ENCODE measurements at regions not wholly inside any gene's neighbourhood (a gene's known extent, or its start where the extent isn't known, plus 50 kb on each side); places are given as distances from the start of the nearest gene placed in this dataset.

DNA sequence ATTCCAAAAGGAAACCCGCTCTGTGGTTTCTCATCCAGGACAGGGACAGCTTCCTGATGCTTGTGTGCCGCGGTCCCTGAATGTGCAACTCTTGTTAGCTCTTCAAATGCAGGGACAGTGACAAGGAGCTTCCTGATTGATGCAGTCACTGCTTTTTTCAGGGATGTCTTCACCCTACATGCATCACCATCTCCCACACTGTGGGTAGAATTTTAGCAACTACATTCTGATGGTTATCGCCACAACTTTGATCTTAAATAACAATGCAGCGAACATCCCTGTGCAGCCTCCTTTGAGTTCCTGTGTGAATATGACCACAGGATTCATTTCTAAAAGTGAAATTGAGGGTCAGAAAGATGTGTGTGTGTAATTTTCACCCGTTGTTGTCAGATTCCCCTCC is 115.0 kb downstream of the GGTLC2 start:
- Mint-ChIP-seq H3K27me3 (no peaks in the 10 kb centered on the region), H3K36me3 (ENCODE audit: low read depth) (no peaks in the 10 kb centered on the region), H3K4me3 (peak overlapping the region; percentile 41), H3K4me1 (ENCODE audit: low read depth) (peaks cover 61% of the 10 kb centered on the region), H3K9me3 (no peaks in the 10 kb centered on the region), H3K27ac (peak overlapping the region; percentile 47)
- ATAC-seq (peak; percentile 30), DNase-seq (no peak)
- intact Hi-C loops (cut with micrococcal nuclease) = no loop called here
- ChIA-PET POLR2A (no interaction called here), CTCF (interaction anchor here (1.3 kb wide), 1 partner anchor 118 kb away, joined by 4 read pairs; no protein-coding TSS in a partner anchor)
- TF ChIP-seq, protein P1, sequence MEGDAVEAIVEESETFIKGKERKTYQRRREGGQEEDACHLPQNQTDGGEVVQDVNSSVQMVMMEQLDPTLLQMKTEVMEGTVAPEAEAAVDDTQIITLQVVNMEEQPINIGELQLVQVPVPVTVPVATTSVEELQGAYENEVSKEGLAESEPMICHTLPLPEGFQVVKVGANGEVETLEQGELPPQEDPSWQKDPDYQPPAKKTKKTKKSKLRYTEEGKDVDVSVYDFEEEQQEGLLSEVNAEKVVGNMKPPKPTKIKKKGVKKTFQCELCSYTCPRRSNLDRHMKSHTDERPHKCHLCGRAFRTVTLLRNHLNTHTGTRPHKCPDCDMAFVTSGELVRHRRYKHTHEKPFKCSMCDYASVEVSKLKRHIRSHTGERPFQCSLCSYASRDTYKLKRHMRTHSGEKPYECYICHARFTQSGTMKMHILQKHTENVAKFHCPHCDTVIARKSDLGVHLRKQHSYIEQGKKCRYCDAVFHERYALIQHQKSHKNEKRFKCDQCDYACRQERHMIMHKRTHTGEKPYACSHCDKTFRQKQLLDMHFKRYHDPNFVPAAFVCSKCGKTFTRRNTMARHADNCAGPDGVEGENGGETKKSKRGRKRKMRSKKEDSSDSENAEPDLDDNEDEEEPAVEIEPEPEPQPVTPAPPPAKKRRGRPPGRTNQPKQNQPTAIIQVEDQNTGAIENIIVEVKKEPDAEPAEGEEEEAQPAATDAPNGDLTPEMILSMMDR (IDR thresholded peaks at IDR 0.05) = no peak

DNA sequence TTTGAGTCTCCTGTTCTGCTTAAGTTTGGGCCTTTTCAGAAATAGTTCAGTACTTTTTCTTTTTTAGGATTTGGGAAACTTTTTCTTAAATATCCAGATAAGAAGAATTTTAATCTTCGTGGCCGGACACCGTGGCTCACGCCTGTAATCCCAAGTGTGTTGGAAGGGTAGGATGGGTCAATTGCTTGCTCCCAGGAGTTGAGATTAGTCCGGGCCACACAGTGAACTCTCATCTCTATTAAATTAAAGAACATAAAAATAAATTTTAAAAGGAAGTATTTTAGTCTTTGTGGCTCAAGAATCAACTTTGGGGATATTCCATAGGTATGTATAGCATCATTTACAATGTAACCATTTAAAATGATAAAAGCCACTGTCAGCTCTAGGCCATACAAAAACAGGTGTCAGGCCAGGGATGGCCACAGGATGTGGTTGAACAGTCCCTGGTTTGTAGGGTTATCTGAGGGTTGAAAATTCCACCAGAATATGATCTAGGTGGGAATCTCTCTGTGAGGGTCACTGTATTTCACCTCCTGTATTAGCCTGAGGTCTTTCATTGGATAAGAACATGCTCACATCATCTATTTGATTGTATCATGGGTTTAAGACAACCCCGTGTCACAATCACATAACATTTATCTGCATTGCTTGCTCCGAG is 115.6 kb downstream of the GGTLC2 start:
- H3K4me1 Mint-ChIP-seq (ENCODE audit: low read depth) = peaks cover 57% of the 10 kb centered on the region
- no peaks in the 10 kb centered on the region for H3K27me3 Mint-ChIP-seq
- ChIA-PET CTCF (interaction anchor here (1.2 to 13.6 kb wide), 5 partner anchors 8 to 195 kb away, joined by 4 to 110 read pairs (median 4); no protein-coding TSS in a partner anchor), POLR2A (no interaction called here)
- TF ChIP-seq, protein P1 (IDR thresholded peaks at IDR 0.05) = no peak
- peak overlapping the region; percentile 41 for H3K4me3 Mint-ChIP-seq
- intact Hi-C loops (cut with micrococcal nuclease) = no loop called here
- no peak for DNase-seq
- peaks cover 1% of the 10 kb centered on the region for H3K36me3 Mint-ChIP-seq (ENCODE audit: low read depth)
- peak overlapping the region; percentile 47 for H3K27ac Mint-ChIP-seq
- ATAC-seq = no peak
- no peaks in the 10 kb centered on the region for H3K9me3 Mint-ChIP-seq

DNA sequence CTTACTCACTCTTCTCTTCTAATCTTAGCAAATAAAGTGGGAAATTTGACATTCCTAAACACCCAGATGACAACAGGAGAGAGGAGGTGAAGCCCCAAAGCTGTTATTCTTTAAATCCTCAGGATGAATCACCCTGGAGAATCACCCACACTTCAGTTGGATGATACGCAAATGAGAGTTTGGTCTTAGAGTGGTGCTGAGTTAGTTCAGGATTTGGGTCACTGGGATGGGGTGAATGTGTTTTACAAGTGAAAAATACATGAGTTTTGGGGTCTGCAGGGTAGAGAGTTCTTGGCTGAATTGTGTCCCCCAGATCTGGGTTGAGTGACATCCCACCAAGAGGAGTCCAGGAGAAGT is 117.2 kb downstream of the GGTLC2 start:
- Mint-ChIP-seq H3K9me3 (no peaks in the 10 kb centered on the region), H3K4me3 (no peak overlapping the region), H3K36me3 (ENCODE audit: low read depth) (peaks cover 2% of the 10 kb centered on the region), H3K27ac (peak overlapping the region; percentile 51), H3K27me3 (no peaks in the 10 kb centered on the region), H3K4me1 (ENCODE audit: low read depth) (peaks cover 44% of the 10 kb centered on the region)
- intact Hi-C loops (cut with micrococcal nuclease) = no loop called here
- POLR2A ChIA-PET = no interaction called here
- TF ChIP-seq, protein P1 (IDR thresholded peaks at IDR 0.05) = no peak
- CTCF ChIA-PET = interaction anchor here (1.0 to 13.6 kb wide), 2 partner anchors 9 to 10 kb away, joined by 3 to 110 read pairs; no protein-coding TSS in a partner anchor
- ATAC-seq (no peak), DNase-seq (no peak)

DNA sequence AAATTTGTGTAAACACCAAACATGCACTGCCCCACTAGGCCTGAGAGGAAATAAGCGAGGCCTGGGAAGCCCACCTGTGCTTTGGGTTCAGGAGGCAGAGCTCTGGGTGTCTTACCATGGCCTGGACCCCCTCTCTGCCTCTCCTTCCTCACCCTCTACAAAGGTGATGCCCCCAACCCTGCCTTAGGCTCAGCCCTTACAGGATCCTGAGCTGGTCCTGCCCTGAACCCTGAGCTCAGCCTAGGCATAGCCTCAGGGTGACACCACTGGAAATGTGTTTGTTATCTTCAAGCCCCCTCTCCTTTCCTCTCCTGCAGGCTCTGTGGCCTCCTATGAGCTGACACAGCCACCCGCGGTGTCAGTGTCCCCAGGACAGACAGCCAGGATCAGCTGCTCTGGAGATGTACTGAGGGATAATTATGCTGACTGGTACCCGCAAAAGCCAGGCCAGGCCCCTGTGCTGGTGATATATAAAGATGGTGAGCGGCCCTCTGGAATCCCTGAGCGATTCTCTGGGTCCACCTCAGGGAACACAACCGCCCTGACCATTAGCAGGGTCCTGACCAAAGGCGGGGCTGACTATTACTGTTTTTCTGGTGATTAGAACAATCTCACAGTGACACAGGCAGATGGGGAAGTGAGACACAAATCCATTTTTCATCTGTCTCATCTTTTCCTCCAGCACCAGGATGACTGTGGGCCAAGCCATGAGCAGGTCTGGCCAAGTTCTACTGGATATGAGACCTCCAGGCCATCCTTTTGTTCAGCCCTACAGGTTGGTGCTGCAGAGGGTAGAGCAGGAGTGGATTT is 117.8 kb downstream of the GGTLC2 start:
- intact Hi-C loops (cut with micrococcal nuclease) = no loop called here
- H3K27ac Mint-ChIP-seq = peak overlapping the region; percentile 56
- H3K27me3 Mint-ChIP-seq = no peaks in the 10 kb centered on the region
- TF ChIP-seq, protein P1 (IDR thresholded peaks at IDR 0.05) = no peak
- H3K9me3 Mint-ChIP-seq = no peaks in the 10 kb centered on the region
- ChIA-PET CTCF (interaction anchor here (0.7 to 13.6 kb wide), 5 partner anchors 8 to 194 kb away, joined by 3 to 110 read pairs (median 3); no protein-coding TSS in a partner anchor), POLR2A (no interaction called here)
- H3K4me1 Mint-ChIP-seq (ENCODE audit: low read depth) = peaks cover 39% of the 10 kb centered on the region
- peaks cover 2% of the 10 kb centered on the region for H3K36me3 Mint-ChIP-seq (ENCODE audit: low read depth)
- DNase-seq (no peak), ATAC-seq (no peak)
- no peak overlapping the region for H3K4me3 Mint-ChIP-seq

DNA sequence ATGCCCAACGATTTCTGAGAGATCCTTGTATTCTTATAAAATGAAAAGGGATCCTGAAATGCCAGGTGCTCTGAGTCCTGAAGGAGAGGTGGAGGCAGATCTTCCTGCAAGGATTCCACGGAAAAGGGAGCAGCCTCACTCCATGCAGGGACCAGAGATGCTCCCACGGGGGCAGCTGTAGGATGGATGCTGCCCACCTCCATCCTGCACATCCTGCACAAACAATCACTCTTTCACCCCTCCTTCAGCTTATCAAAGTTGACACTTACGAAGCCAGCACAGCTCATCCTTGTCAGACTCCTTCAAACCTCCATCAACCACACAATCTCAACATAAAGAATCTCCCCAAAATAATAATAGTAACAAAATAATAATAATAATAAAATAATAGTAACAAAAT is 119.1 kb downstream of the GGTLC2 start:
- no peaks in the 10 kb centered on the region for H3K9me3 Mint-ChIP-seq
- no peak overlapping the region for H3K27ac Mint-ChIP-seq
- no peak for DNase-seq
- no peaks in the 10 kb centered on the region for H3K27me3 Mint-ChIP-seq
- ATAC-seq = no peak
- H3K4me3 Mint-ChIP-seq = no peak overlapping the region
- POLR2A ChIA-PET = no interaction called here
- CTCF ChIA-PET = interaction anchor here (0.8 to 13.6 kb wide), 11 partner anchors 12 to 193 kb away, joined by 3 to 110 read pairs (median 3); no protein-coding TSS in a partner anchor
- intact Hi-C loops (cut with micrococcal nuclease) = no loop called here
- TF ChIP-seq, protein P1 (IDR thresholded peaks at IDR 0.05) = no peak
- peaks cover 30% of the 10 kb centered on the region for H3K4me1 Mint-ChIP-seq (ENCODE audit: low read depth)
- peaks cover 2% of the 10 kb centered on the region for H3K36me3 Mint-ChIP-seq (ENCODE audit: low read depth)

Data from activated CD8-positive, alpha-beta T cell treated with anti-CD3 and anti-CD28 coated beads for 36 hours (primary cell).